ENCODE measurements at regions not wholly inside any gene's neighbourhood (a gene's known extent, or its start where the extent isn't known, plus 50 kb on each side); places are given as distances from the start of the nearest gene placed in this dataset.

DNA sequence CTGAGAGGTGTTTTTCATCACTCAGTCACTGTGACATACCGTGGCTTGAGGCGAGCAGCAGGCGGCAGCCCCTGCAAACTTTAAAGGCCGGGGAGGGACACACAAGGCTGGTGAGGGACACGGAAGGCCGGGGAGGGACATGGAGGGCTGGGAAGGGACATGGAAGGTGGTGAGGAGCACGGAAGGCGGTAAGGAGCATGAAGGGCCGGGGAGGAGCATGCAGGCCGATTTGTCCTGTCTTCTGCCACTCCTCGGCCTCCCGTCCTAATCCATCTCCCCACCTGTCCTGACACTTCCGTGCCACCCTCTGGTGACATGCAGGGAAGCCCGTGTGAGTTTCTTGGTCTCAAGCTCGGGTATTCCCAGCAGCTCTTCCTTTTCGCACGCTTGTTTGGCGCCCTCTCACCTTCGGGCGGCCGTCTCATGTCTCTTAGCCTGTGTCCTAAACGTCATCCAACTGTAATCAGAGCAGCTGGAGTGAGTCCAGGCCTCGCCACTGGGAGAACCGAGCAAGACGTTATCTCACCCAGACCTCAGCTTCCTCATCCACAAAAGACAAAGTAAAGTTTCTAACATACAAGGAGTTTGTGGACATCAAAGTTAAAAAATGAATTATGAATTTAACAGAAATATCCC lies 126.5 kb downstream of the MRPL36 start:
- Histone ChIP-seq H3K9me2 (replicated peaks; ENCODE audit: low read length) (no peaks in the 10 kb centered on the region), H3K4me3 (ENCODE audit: low read length) (no peak overlapping the region), H3K9ac (ENCODE audit: low read length) (no peak overlapping the region), H3K9me3 (ENCODE audit: low read length) (peaks cover 4% of the 10 kb centered on the region; the same call in 1 of the 2 replicates), H3K36me3 (ENCODE audit: low read depth, low read length) (no peaks in the 10 kb centered on the region), H3K79me2 (ENCODE audit: low read length) (no peaks in the 10 kb centered on the region), H3K27me3 (ENCODE audit: low read length) (peaks cover 40% of the 10 kb centered on the region), H3K4me1 (ENCODE audit: insufficient read depth, low read length) (no peaks in the 10 kb centered on the region), H2AFZ (ENCODE audit: low read length) (no peak overlapping the region), H3K27ac (ENCODE audit: low read length) (no peak overlapping the region), H4K20me1 (ENCODE audit: low read length) (no peaks in the 10 kb centered on the region), H3K4me2 (ENCODE audit: low read length) (no peak overlapping the region), H3F3A (ENCODE audit: low read length, unreplicated experiment) (no peaks in the 10 kb centered on the region)
- BruUV-seq (replicated peaks), result no TSS peak
- ATAC-seq (no peak), DNase-seq (no peak)
- intact Hi-C loops (cut with micrococcal nuclease), result no loop called here
- TF ChIP-seq, protein P1, sequence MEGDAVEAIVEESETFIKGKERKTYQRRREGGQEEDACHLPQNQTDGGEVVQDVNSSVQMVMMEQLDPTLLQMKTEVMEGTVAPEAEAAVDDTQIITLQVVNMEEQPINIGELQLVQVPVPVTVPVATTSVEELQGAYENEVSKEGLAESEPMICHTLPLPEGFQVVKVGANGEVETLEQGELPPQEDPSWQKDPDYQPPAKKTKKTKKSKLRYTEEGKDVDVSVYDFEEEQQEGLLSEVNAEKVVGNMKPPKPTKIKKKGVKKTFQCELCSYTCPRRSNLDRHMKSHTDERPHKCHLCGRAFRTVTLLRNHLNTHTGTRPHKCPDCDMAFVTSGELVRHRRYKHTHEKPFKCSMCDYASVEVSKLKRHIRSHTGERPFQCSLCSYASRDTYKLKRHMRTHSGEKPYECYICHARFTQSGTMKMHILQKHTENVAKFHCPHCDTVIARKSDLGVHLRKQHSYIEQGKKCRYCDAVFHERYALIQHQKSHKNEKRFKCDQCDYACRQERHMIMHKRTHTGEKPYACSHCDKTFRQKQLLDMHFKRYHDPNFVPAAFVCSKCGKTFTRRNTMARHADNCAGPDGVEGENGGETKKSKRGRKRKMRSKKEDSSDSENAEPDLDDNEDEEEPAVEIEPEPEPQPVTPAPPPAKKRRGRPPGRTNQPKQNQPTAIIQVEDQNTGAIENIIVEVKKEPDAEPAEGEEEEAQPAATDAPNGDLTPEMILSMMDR (conservative IDR thresholded peaks at IDR 0.05; ENCODE audit: low read depth, low read length), result no peak
- TF ChIP-seq EZH2 (IDR thresholded peaks at IDR 0.05; ENCODE audit: low read length, unreplicated experiment), result no peak
- TF ChIP-seq EZH2phosphoT487 (IDR thresholded peaks at IDR 0.05; ENCODE audit: borderline replicate concordance, low read length), result no peak
- POLR2A ChIA-PET (ENCODE audit: unreplicated experiment), result no interaction called here
- CTCF ChIA-PET, result no interaction called here

DNA sequence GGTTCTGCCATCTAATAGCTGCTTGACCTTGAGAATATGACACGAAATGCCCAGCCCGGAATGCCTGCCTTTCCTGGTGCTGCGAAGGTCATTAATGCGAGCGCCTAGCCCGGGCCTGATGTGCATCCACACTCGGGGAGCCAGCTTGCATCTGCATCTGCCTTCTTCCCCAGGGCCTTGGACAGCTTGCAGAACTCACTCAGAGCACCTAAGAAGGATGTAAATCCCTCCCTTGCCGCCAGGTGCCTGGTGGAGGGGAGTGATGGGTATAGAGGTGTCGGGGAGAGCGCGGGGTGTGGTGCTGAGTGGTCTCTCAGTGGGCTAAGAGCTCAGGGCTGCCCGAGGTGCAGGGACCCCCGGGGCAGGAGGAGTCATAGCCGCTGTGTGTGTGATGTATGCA lies 127.2 kb downstream of the MRPL36 start:
- BruUV-seq (replicated peaks), result no TSS peak
- no peak; the same call in 1 of the 2 replicates for ATAC-seq
- no peak for DNase-seq
- Histone ChIP-seq H3F3A (ENCODE audit: low read length, unreplicated experiment) (no peaks in the 10 kb centered on the region), H3K9me3 (ENCODE audit: low read length) (peaks cover 4% of the 10 kb centered on the region; the same call in 1 of the 2 replicates), H3K4me2 (ENCODE audit: low read length) (no peak overlapping the region), H3K9me2 (replicated peaks; ENCODE audit: low read length) (no peaks in the 10 kb centered on the region), H3K9ac (ENCODE audit: low read length) (no peak overlapping the region), H4K20me1 (ENCODE audit: low read length) (no peaks in the 10 kb centered on the region), H3K27me3 (ENCODE audit: low read length) (peaks cover 46% of the 10 kb centered on the region), H2AFZ (ENCODE audit: low read length) (no peak overlapping the region), H3K27ac (ENCODE audit: low read length) (no peak overlapping the region), H3K4me3 (ENCODE audit: low read length) (no peak overlapping the region), H3K4me1 (ENCODE audit: insufficient read depth, low read length) (no peaks in the 10 kb centered on the region), H3K36me3 (ENCODE audit: low read depth, low read length) (no peaks in the 10 kb centered on the region), H3K79me2 (ENCODE audit: low read length) (no peaks in the 10 kb centered on the region)
- intact Hi-C loops (cut with micrococcal nuclease), result no loop called here
- no peak for TF ChIP-seq EZH2 (IDR thresholded peaks at IDR 0.05; ENCODE audit: low read length, unreplicated experiment)
- TF ChIP-seq, protein P1 (conservative IDR thresholded peaks at IDR 0.05; ENCODE audit: low read depth, low read length), result 0 out of 2 replicates have a peak, but pooled peaks have one; percentile 16
- ChIA-PET POLR2A (ENCODE audit: unreplicated experiment) (no interaction called here), CTCF (interaction anchor here (0.6 kb wide), 1 partner anchor 50 kb away, joined by 6 read pairs; no protein-coding TSS in a partner anchor)

DNA sequence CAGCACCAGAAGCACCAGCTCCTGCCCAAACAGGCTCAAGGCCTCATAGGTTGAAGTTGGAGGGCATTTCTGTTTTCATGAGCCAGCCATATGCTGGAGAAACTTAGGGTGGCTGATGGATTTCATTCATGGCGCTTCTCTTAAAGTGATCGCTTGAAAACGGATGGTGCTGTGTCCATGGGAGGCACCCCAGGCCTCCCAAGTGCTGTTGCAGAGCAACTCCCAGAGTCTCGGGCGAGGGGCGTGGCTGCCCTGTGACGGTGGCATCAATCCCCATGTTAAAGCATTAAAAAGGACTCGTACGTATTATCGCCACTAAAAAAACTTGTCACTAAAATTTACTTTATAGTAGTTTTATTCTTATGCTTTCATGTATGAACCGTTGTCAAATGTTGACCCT lies 128.3 kb downstream of the MRPL36 start:
- TF ChIP-seq, protein P1 (conservative IDR thresholded peaks at IDR 0.05; ENCODE audit: low read depth, low read length), result no peak
- TF ChIP-seq EZH2 (IDR thresholded peaks at IDR 0.05; ENCODE audit: low read length, unreplicated experiment), result no peak
- TF ChIP-seq EZH2phosphoT487 (IDR thresholded peaks at IDR 0.05; ENCODE audit: borderline replicate concordance, low read length), result no peak
- intact Hi-C loops (cut with micrococcal nuclease), result no loop called here
- Histone ChIP-seq H4K20me1 (ENCODE audit: low read length) (no peaks in the 10 kb centered on the region), H3K9me2 (replicated peaks; ENCODE audit: low read length) (no peaks in the 10 kb centered on the region), H3F3A (ENCODE audit: low read length, unreplicated experiment) (no peaks in the 10 kb centered on the region), H3K27me3 (ENCODE audit: low read length) (peaks cover 47% of the 10 kb centered on the region), H3K9ac (ENCODE audit: low read length) (no peak overlapping the region), H3K9me3 (ENCODE audit: low read length) (0 out of 2 replicates have a peak, but pooled peaks cover 3% of the 10 kb centered on the region), H3K4me3 (ENCODE audit: low read length) (no peak overlapping the region), H3K4me1 (ENCODE audit: insufficient read depth, low read length) (no peaks in the 10 kb centered on the region), H3K36me3 (ENCODE audit: low read depth, low read length) (no peaks in the 10 kb centered on the region), H2AFZ (ENCODE audit: low read length) (no peak overlapping the region), H3K4me2 (ENCODE audit: low read length) (no peak overlapping the region), H3K79me2 (ENCODE audit: low read length) (no peaks in the 10 kb centered on the region), H3K27ac (ENCODE audit: low read length) (no peak overlapping the region)
- BruUV-seq (replicated peaks), result no TSS peak
- DNase-seq (no peak), ATAC-seq (no peak)
- ChIA-PET CTCF (no interaction called here), POLR2A (ENCODE audit: unreplicated experiment) (no interaction called here)
